ENCODE measurements at regions not wholly inside any gene's neighbourhood (a gene's known extent, or its start where the extent isn't known, plus 50 kb on each side); places are given as distances from the start of the nearest gene placed in this dataset.

- no peak for TF ChIP-seq CTCF (conservative IDR thresholded peaks at IDR 0.05 in 1 of 2, IDR thresholded peaks at IDR 0.05 in 1 of 2; ENCODE audit: low read depth in 1 of 2, low read length in 2 of 2)
- no peak for TF ChIP-seq EZH2 (IDR thresholded peaks at IDR 0.05; ENCODE audit: low read length, missing control alignments)
Measured at GRCh38 chr4:125489952-125490690, 175.4 kb downstream of the FAT4 start.

Measured in fibroblast of lung (primary cell).